ENCODE measurements at regions not wholly inside any gene's neighbourhood (a gene's known extent, or its start where the extent isn't known, plus 50 kb on each side); places are given as distances from the start of the nearest gene placed in this dataset.

DNA sequence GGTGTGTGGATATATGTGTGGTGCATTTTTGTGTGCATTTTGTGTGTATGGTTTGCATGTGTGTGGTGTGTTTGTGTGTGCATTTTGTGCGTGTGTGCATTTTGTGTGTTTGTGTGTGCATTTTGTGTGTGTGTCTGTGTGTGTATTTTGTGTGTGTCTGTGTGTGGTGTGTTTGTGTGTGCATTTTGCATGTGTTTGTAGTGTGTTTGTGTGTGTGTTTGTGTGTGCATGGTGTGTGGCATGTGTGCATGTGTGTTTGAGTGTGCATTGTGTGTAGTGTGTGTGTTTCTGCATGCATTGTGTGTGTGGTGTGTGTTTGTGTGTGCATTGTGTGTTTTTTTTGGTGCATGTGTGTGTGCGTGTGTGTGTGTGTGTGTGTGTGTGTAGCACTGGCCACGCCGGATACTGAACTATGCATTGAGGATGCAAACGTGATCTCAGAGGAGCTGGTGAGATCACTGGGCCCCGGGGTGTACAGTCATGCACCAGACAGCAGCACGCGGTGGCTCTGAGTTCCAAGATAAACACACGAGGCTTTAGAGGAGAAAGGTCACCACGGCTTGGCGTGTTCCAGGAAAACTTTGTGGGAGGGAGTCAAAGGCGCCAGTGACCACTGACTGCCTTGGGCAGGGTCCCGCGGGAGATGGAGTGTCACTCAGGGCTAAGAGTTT, 106.6 kb upstream of the SHH start:
- TF ChIP-seq, protein P1, sequence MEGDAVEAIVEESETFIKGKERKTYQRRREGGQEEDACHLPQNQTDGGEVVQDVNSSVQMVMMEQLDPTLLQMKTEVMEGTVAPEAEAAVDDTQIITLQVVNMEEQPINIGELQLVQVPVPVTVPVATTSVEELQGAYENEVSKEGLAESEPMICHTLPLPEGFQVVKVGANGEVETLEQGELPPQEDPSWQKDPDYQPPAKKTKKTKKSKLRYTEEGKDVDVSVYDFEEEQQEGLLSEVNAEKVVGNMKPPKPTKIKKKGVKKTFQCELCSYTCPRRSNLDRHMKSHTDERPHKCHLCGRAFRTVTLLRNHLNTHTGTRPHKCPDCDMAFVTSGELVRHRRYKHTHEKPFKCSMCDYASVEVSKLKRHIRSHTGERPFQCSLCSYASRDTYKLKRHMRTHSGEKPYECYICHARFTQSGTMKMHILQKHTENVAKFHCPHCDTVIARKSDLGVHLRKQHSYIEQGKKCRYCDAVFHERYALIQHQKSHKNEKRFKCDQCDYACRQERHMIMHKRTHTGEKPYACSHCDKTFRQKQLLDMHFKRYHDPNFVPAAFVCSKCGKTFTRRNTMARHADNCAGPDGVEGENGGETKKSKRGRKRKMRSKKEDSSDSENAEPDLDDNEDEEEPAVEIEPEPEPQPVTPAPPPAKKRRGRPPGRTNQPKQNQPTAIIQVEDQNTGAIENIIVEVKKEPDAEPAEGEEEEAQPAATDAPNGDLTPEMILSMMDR (IDR thresholded peaks at IDR 0.05 in 4 of 5, conservative IDR thresholded peaks at IDR 0.05 in 1 of 5): no peak
- no peak for TF ChIP-seq POLR2A (IDR thresholded peaks at IDR 0.05)

Measured in gastrocnemius medialis (tissue), 4 donors.